CD4-positive, CD25-positive, alpha-beta regulatory T cell (primary cell): ENCODE measurements at regions not wholly inside any gene's neighbourhood (a gene's known extent, or its start where the extent isn't known, plus 50 kb on each side); places are given as distances from the start of the nearest gene placed in this dataset.
A peak's percentile ranks its signal among the peaks of the same experiment; 100 is the strongest.

Experiments used
- ATAC-seq, 2 donors: fragments of 150-1000 bp; cut with Tn5 transposase; one replicate each; pipeline ENCODE4 v1.10.0; 2021; ENCODE audit warnings: low read depth in 2 of 2, moderate number of reproducible peaks in 2 of 2, moderate library complexity in 1 of 2
- DNase-seq, 3 donors: peaks; one replicate each; pipeline versions ENCODE4 v3.0.0 to v3.0.0-alpha.2; 2012 to 2022; ENCODE audit warnings: mixed read lengths in 1 of 3
- H3K27ac ChIP-seq: one replicate; pipeline ENCODE4 v1.7.0; 2013; ENCODE audit warnings: mild to moderate bottlenecking, low read length; ENCODE audit not compliant: insufficient read depth, poor library complexity, severe bottlenecking
- H3K27me3 ChIP-seq: one replicate; pipeline ENCODE4 v1.7.0; 2013; ENCODE audit warnings: low read length; ENCODE audit not compliant: control insufficient read depth, insufficient read depth
- H3K36me3 ChIP-seq: one replicate; pipeline ENCODE4 v1.7.0; 2013; ENCODE audit warnings: mild to moderate bottlenecking, low read length, moderate library complexity; ENCODE audit not compliant: control insufficient read depth, insufficient read depth
- H3K4me1 ChIP-seq: 2 replicates; pipeline ENCODE4 v1.7.0; 2013; ENCODE audit warnings: mild to moderate bottlenecking, low read length; ENCODE audit not compliant: insufficient read depth, control insufficient read depth, poor library complexity, severe bottlenecking
- H3K4me3 ChIP-seq: one replicate; pipeline ENCODE4 v1.7.0; 2013; ENCODE audit warnings: low read depth, mild to moderate bottlenecking, low read length, moderate library complexity
- H3K9me3 ChIP-seq, 2 experiments: 1 replicate in 1 of 2; 2 replicates in 1 of 2; pipeline ENCODE4 v1.7.0; 2013; ENCODE audit warnings: low read length in 2 of 2, mild to moderate bottlenecking in 1 of 2, moderate library complexity in 1 of 2; ENCODE audit not compliant: control insufficient read depth in 2 of 2
- H3K27ac Mint-ChIP-seq, 3 donors: one replicate each; pipeline ENCODE4 v1.8.0; 2020 to 2022; ENCODE audit warnings: mild to moderate bottlenecking in 3 of 3, mixed read lengths in 3 of 3, moderate library complexity in 2 of 3
- H3K27me3 Mint-ChIP-seq: one replicate; pipeline ENCODE4 v1.8.0; 2022; ENCODE audit warnings: mild to moderate bottlenecking, mixed read lengths
- H3K36me3 Mint-ChIP-seq: one replicate; pipeline ENCODE4 v1.8.0; 2020; ENCODE audit warnings: mixed read lengths
- H3K4me1 Mint-ChIP-seq, 4 donors: one replicate each; pipeline ENCODE4 v1.8.0; 2020 to 2022; ENCODE audit warnings: mixed read lengths in 4 of 4, mild to moderate bottlenecking in 1 of 4
- H3K4me3 Mint-ChIP-seq, 4 donors: one replicate each; pipeline ENCODE4 v1.8.0; 2020 to 2022; ENCODE audit warnings: mild to moderate bottlenecking in 4 of 4, mixed read lengths in 4 of 4, moderate library complexity in 3 of 4
- H3K9me3 Mint-ChIP-seq, 7 donors: one replicate each; pipeline ENCODE4 v1.8.0; 2020 to 2022; ENCODE audit warnings: mixed read lengths in 7 of 7, mild to moderate bottlenecking in 3 of 7, moderate library complexity in 2 of 7

DNA sequence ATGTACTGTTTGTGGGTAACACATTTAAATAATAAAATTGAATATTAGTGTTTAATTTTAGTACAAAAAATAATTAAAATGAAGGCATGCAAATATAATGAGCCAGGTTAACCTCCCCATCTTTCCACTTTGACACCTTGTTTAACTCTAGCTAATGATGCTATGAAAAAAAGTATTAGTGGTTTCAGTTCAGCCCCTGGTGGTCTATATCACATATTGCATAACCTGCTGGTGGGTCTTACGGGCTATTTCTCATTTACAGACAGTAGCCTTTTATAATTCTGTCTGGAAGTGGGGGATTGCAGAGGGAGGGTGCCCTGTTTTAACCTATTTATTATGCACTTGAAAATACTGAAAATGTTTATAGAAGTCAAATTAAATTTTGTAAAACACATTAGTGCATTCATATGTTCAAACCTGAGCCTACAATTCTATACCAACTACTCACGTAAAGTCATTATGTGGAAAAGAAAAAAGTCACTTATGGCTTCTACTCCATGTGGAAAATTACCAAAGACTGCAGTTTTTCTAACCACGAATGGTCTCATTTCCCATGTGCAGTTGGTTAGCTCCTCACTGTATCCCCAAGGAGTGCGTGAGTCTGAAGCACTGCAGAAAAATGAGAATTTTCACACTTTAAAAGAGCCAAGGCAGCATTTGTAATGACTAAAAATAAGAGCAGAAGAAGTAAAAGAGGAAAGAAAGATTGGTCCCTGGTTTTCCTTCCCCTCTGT, 381.0 kb downstream of the MTX2 start:
- Histone ChIP-seq H3K27me3 (peaks cover 5% of the 10 kb centered on the region), H3K27ac (no peak overlapping the region), H3K4me1 (no peaks in the 10 kb centered on the region), H3K36me3 (no peaks in the 10 kb centered on the region), H3K9me3 (no peaks in the 10 kb centered on the region), H3K4me3 (no peak overlapping the region)
- DNase-seq (no peak), ATAC-seq (no peak)
- Mint-ChIP-seq H3K9me3 (no peaks in the 10 kb centered on the region), H3K27ac (no peak overlapping the region), H3K36me3 (no peaks in the 10 kb centered on the region), H3K4me3 (no peak overlapping the region), H3K27me3 (peaks cover 31% of the 10 kb centered on the region), H3K4me1 (peaks cover 0 to 5% (median 2%) of the 10 kb centered on the region in 4 donors)

DNA sequence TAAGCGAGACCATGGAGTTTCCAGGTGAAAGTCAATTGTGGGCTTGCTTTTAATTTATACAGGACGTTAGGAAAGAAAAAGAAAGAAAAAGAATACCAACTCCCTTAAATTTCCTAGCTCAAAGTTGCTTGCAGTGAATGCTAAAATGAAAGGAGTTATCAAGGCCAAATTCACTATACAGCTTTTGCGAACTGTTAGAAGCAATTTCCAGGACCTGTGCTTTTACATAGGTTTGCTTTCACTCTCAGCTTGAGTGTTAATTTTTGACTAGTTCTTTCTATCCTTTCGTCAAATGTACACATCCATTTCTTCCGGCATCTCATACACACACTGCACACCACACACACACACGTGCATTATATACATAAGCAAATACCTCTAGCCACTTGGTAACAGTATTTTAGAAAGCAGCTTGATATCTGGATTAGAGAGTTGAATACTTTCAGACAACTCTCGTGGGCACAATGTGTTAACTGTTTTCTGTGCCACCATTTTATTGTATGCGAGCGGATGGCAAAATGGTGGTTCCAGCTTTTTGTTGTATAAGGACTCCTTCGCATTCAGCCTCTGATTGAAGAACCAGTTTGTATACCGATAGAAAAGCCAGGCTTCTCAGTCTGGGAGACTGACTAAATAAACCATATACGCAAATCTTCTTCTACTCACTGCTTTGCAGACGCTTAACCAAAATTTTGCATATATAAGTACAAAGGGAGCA, 381.8 kb downstream of the MTX2 start:
- no peaks in the 10 kb centered on the region for H3K36me3 ChIP-seq
- H3K4me3 Mint-ChIP-seq = no peak overlapping the region
- no peak for ATAC-seq
- H3K27ac Mint-ChIP-seq = no peak overlapping the region
- H3K36me3 Mint-ChIP-seq = no peaks in the 10 kb centered on the region
- DNase-seq = no peak
- H3K27me3 Mint-ChIP-seq = peaks cover 29% of the 10 kb centered on the region
- H3K4me1 Mint-ChIP-seq = peaks cover 0 to 5% (median 2%) of the 10 kb centered on the region in 4 donors
- H3K9me3 ChIP-seq = no peaks in the 10 kb centered on the region
- peaks cover 5% of the 10 kb centered on the region for H3K27me3 ChIP-seq
- H3K27ac ChIP-seq = no peak overlapping the region
- H3K4me1 ChIP-seq = no peaks in the 10 kb centered on the region
- H3K9me3 Mint-ChIP-seq = no peaks in the 10 kb centered on the region
- no peak overlapping the region for H3K4me3 ChIP-seq

DNA sequence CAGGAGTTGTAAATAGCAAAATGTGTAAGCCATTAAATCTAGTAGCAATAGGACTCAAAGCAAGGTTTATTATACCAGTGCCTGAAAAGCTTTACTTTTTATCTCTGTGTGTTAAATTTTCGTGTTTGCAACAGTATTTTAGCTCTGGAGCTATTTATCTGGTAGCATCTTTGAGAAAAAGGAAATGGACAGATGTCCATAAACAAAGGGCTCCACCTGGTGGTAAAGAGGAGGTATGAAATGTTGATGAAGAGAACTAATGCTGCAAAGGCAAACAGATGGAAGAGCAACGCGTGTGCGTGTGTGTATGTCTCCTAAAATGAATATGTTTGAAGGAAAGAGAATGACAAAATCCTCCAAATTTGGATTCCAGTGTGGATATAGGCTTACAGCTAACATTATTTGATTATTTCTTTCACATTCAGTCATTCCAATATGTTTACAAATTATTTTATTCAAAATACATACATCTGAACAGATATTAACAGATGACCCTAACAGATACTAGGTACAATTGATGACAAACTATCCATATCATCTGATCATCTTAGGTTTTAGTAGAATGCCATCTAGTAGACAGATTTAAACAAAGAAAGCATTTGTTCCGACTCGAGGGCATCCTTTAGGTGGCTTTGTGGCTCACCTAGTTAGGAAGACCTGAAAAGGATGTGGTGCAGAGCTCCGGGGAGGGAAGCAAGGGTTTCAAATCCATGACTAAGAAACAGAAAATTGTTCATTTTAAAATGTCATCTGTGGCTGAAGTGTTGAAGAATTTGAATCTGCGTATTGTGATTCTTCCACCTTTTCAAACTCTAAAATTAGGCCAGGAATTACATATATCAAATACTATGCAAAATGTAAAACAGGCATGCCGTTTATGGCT, 383.3 kb downstream of the MTX2 start:
- Histone ChIP-seq H3K4me3 (no peak overlapping the region), H3K27ac (no peak overlapping the region), H3K4me1 (no peaks in the 10 kb centered on the region), H3K36me3 (no peaks in the 10 kb centered on the region), H3K9me3 (no peaks in the 10 kb centered on the region), H3K27me3 (peaks cover 4% of the 10 kb centered on the region)
- Mint-ChIP-seq H3K27ac (no peak overlapping the region), H3K4me1 (peaks cover 0 to 5% (median 2%) of the 10 kb centered on the region in 4 donors), H3K4me3 (no peak overlapping the region), H3K9me3 (peaks cover 0 to 1% (median 0%) of the 10 kb centered on the region in 7 donors), H3K27me3 (peaks cover 35% of the 10 kb centered on the region), H3K36me3 (no peaks in the 10 kb centered on the region)
- DNase-seq (peak in 2 of 3 donors; percentile 39 to 47), ATAC-seq (no peak)

DNA sequence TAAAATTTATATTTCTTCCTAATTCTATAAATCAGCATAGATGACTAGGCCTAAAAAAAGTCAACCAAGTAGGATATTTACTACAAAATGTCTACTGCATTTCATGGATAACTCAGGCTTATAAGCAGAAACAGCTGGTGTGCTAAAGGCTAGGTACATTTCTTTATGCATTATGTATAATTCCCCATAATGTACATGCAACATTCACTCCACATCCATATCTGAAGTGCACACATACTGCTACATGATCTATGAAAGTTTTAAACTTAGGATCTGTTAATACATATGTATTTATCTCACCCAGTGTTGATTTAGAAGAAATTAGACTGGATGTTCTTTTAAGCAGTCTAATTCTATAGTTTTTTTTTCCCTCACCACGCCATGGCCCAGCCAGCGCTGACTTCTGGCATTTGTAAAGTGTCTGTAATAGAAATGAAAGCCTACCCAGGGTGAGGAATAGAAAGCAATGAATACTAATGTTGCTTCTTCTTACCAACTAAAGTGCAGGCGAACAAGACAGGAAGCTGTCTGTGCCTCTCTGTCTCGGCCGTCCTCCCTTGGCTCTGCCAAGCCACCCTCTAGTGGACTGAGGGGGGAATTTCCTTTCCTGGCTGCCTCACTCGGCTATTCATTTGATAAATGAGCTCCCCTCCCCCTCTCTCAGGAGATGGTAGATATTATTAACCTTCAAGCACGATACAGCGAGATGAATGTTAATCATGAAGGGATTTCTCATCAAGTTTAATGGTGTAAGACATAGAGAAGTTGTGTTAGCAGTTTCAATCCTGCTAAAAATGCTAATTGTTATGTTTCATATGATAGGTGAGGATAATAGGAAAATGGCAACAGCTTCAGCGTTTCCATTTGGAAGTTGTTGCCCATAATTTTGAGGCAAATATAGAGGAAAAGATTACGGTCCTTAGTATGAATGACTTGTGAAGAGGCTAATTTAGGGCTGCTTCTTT, 384.5 kb downstream of the MTX2 start:
- Mint-ChIP-seq H3K4me1 (peaks cover 0 to 5% (median 2%) of the 10 kb centered on the region in 4 donors), H3K36me3 (no peaks in the 10 kb centered on the region), H3K9me3 (peaks cover 0 to 1% (median 0%) of the 10 kb centered on the region in 7 donors), H3K27me3 (peaks cover 39% of the 10 kb centered on the region), H3K27ac (no peak overlapping the region), H3K4me3 (no peak overlapping the region)
- H3K36me3 ChIP-seq = no peaks in the 10 kb centered on the region
- peaks cover 5% of the 10 kb centered on the region for H3K27me3 ChIP-seq
- ATAC-seq (peak in 1 of 2 donors; percentile 62), DNase-seq (peak in 2 of 3 donors; percentile 13 to 64)
- no peak overlapping the region for H3K27ac ChIP-seq
- no peaks in the 10 kb centered on the region for H3K4me1 ChIP-seq
- no peaks in the 10 kb centered on the region for H3K9me3 ChIP-seq
- no peak overlapping the region for H3K4me3 ChIP-seq

DNA sequence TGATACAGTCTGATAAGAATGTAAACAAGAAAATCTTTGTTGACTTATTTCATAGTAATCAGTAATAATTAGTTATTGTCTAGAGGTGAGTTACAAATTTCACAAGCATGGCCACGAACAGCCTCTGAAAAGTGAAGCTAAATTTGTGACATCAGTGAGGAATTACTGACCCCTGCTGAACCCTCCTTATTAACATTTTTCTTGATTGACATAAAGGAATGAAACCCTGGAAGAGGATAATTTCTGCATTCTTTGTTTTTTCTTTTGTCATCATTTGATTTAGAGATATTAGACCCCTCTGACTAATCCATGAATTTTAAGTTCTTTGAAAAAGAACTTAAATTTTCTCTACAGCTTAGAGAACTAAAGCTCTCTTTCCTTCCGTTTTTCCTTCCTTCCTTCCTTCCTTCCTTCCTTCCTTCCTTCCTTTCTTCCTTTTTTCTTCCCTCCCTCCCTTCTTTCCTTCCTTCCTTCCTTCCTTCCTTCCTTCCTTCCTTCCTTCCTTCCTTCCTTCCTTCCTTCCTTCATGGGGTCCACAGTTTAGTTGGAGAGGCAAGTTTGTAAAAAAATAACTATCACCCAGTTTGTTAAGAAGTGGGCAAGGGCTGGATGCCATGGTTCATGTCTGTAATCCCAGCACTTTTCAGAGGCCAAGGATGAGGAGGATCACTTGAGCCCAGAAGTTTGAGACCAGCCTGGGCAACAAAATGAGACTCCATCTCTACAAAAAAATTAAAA, 387.0 kb downstream of the MTX2 start:
- Mint-ChIP-seq H3K27me3 (peaks cover 51% of the 10 kb centered on the region), H3K4me1 (peaks cover 0 to 5% (median 2%) of the 10 kb centered on the region in 4 donors), H3K36me3 (no peaks in the 10 kb centered on the region), H3K9me3 (peaks cover 0 to 1% (median 0%) of the 10 kb centered on the region in 7 donors), H3K4me3 (no peak overlapping the region), H3K27ac (no peak overlapping the region)
- Histone ChIP-seq H3K9me3 (no peaks in the 10 kb centered on the region), H3K27me3 (peaks cover 11% of the 10 kb centered on the region), H3K27ac (no peak overlapping the region), H3K4me1 (no peaks in the 10 kb centered on the region), H3K4me3 (no peak overlapping the region), H3K36me3 (no peaks in the 10 kb centered on the region)
- ATAC-seq (no peak), DNase-seq (no peak)

DNA sequence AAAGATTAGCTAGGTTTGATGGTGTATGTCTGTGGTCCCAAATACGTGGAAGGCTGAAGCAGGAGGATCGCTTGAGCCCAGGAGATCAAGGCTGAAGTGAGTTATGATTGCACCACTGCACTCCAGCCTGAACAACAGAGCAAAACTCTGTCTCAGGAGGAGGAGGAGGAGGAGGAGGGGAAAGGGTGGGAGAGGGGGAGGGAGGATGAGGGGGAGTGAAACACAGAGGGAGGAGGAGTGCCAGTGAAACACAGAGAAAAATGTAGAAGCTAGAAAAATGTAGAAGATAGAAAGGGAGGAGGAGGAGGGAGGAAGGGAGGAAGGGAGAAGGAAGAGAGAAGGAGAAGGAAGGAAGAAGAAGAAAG, 387.5 kb downstream of the MTX2 start:
- Histone ChIP-seq H3K36me3 (no peaks in the 10 kb centered on the region), H3K4me3 (no peak overlapping the region), H3K27ac (no peak overlapping the region), H3K4me1 (no peaks in the 10 kb centered on the region), H3K27me3 (peaks cover 11% of the 10 kb centered on the region), H3K9me3 (no peaks in the 10 kb centered on the region)
- Mint-ChIP-seq H3K36me3 (no peaks in the 10 kb centered on the region), H3K4me3 (no peak overlapping the region), H3K27me3 (peaks cover 50% of the 10 kb centered on the region), H3K9me3 (peaks cover 0 to 1% (median 0%) of the 10 kb centered on the region in 7 donors), H3K4me1 (peaks cover 0 to 5% (median 2%) of the 10 kb centered on the region in 4 donors), H3K27ac (no peak overlapping the region)
- DNase-seq (no peak), ATAC-seq (no peak)
